ENCODE measurements at regions not wholly inside any gene's neighbourhood (a gene's known extent, or its start where the extent isn't known, plus 50 kb on each side); places are given as distances from the start of the nearest gene placed in this dataset.

DNA sequence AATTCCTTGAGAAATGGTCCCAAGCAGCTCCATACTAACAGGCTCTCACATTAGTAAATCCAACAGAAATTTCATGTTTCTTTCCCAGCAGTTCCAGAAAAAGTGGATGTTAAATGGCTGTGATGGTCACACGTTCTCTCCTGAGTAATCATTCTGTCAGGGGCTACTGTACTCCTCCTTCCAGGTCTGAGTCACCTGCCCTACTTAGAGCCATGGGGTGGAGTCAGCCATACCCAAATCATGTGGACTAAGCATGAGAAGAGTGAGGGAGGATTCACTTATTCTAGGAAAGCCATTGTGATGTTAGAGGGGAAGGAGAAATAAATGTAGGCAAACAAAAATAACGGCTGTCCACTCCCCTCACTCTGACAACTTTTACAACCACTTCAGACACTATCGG is 547.2 kb downstream of the CSNK1G3 start:
- TF ChIP-seq CTCF (IDR thresholded peaks at IDR 0.05) (no peak), POLR2A (IDR thresholded peaks at IDR 0.05) (no peak)
